B cell (primary cell): ENCODE measurements at regions not wholly inside any gene's neighbourhood (a gene's known extent, or its start where the extent isn't known, plus 50 kb on each side); places are given as distances from the start of the nearest gene placed in this dataset.

Source experiments
- EZH2 ChIP-seq: IDR thresholded peaks from 2 replicates; pipeline ENCODE4 v1.6.1; 2012; ENCODE audit warnings: borderline replicate concordance, low read depth, mild to moderate bottlenecking, moderate library complexity, low read length; ENCODE audit not compliant: insufficient read depth, poor library complexity, severe bottlenecking
- TF ChIP-seq, protein P1 (sequence below): fragments of 200-600 bp; IDR thresholded peaks from one replicate; pipeline ENCODE4 v1.8.0; 2022; ENCODE audit warnings: antibody characterized with exemption, mild to moderate bottlenecking

DNA sequence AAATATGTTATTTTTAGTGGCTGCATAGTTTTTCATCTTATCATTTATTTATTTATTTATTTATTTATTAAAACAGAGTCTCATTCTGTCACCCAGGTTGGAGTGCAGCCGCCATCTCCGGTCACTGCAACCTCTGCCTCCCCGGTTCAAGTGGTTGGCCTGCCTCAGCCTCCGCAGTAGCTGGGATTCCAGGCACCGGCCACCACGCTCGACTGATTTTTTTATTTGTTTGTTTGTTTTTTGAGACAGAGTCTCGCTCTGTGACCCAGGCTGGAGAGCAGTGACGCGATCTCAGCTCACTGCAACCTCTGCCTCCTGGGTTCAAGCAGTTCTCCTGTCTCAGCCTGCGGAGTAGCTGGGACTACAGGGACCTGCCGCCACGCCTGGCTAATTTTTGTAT lies 262.9 kb upstream of the DDI1 start:
- no peak for TF ChIP-seq EZH2
- TF ChIP-seq, protein P1, sequence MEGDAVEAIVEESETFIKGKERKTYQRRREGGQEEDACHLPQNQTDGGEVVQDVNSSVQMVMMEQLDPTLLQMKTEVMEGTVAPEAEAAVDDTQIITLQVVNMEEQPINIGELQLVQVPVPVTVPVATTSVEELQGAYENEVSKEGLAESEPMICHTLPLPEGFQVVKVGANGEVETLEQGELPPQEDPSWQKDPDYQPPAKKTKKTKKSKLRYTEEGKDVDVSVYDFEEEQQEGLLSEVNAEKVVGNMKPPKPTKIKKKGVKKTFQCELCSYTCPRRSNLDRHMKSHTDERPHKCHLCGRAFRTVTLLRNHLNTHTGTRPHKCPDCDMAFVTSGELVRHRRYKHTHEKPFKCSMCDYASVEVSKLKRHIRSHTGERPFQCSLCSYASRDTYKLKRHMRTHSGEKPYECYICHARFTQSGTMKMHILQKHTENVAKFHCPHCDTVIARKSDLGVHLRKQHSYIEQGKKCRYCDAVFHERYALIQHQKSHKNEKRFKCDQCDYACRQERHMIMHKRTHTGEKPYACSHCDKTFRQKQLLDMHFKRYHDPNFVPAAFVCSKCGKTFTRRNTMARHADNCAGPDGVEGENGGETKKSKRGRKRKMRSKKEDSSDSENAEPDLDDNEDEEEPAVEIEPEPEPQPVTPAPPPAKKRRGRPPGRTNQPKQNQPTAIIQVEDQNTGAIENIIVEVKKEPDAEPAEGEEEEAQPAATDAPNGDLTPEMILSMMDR = no peak
